HepG2 (cell line): ENCODE measurements at regions not wholly inside any gene's neighbourhood (a gene's known extent, or its start where the extent isn't known, plus 50 kb on each side); places are given as distances from the start of the nearest gene placed in this dataset.

ENCODE experiments used
- ATAC-seq: fragments of 200-7000 bp; cut with Tn5 transposase; 3 replicates; pipeline ENCODE4 v1.9.1; 2020; ENCODE audit warnings: mild to moderate bottlenecking, moderate library complexity
- BruUV-seq: library from RNA; stranded (reverse); fragments of 400-500 nt; replicated peaks from 2 replicates; lab custom pipeline; 2021; lab: Mats Ljungman, UMichigan
- CTCF ChIA-PET: fragments of 300-600 bp; formaldehyde crosslinking; extraction: SDS; loops from one replicate; lab custom pipeline; 2021; ENCODE audit warnings: low total read pairs, inconsistent platforms, low intra/inter-chr PET ratio; lab: Yijun Ruan, JAX
- POLR2A ChIA-PET: fragments of 350-600 bp; sonication (Branson Sonifier 250); formaldehyde crosslinking; loops from one replicate; lab custom pipeline; 2020; ENCODE audit warnings: antibody characterized with exemption, inconsistent platforms; lab: Yijun Ruan, JAX
- DNase-seq: peaks from one replicate; pipeline ENCODE4 v3.0.0-alpha.2; 2015; ENCODE audit warnings: low spot score
- FAIRE-seq: peaks from 3 replicates; lab custom pipeline; 2011; peaks lifted over from hg19 to GRCh38; lab: Jason Lieb, UNC
- H2AFZ ChIP-seq: one replicate; pipeline ENCODE4 v1.6.1; 2011; ENCODE audit warnings: low read length, inconsistent platforms
- H3K27ac ChIP-seq: fragments of 300-600 bp; 3 replicates; pipeline ENCODE4 v1.8.0; 2011; ENCODE audit warnings: mixed run types, mild to moderate bottlenecking, mixed read lengths, low read length, inconsistent platforms; ENCODE audit not compliant: insufficient read depth; ENCODE audit errors: extremely low read length
- H3K27me3 ChIP-seq, 2 experiments: fragments of 200-600 bp in 1 of 2; 2 replicates in 1 of 2; 3 replicates in 1 of 2; pipeline versions ENCODE4 v1.6.0 to v1.8.0; 2011; ENCODE audit warnings: low read length in 2 of 2, mild to moderate bottlenecking in 2 of 2, moderate library complexity in 2 of 2, inconsistent platforms in 1 of 2; ENCODE audit not compliant: insufficient read depth in 2 of 2, control insufficient read depth in 1 of 2
- H3K36me3 ChIP-seq, 2 experiments: fragments of 200-600 bp in 1 of 2; replicated peaks in 1 of 2; 2 replicates in 1 of 2; 3 replicates in 1 of 2; pipeline versions ENCODE4 v1.5.1 to v1.8.0; 2011; ENCODE audit warnings: low read length in 2 of 2, inconsistent platforms in 1 of 2; ENCODE audit not compliant: insufficient read depth in 2 of 2, control insufficient read depth in 1 of 2
- H3K4me1 ChIP-seq: 2 replicates; pipeline ENCODE4 v1.5.1; 2012; ENCODE audit warnings: low read length, inconsistent platforms; ENCODE audit not compliant: insufficient read depth
- H3K4me2 ChIP-seq: 2 replicates; pipeline ENCODE4 v1.6.0; 2011; ENCODE audit warnings: low read depth, low read length, inconsistent platforms
- H3K4me3 ChIP-seq, 3 experiments: fragments of 200-600 bp in 1 of 3; sonication (generic), shearing (Covaris generic) in 1 of 3; replicated peaks in 1 of 3; 2 replicates each; pipeline ENCODE4 v1.5.1; 2011 to 2016; ENCODE audit warnings: low read length in 3 of 3, inconsistent platforms in 2 of 3, low read depth in 2 of 3, mild to moderate bottlenecking in 2 of 3, control low read depth in 1 of 3, mixed read lengths in 1 of 3; ENCODE audit not compliant: insufficient read depth in 1 of 3
- H3K79me2 ChIP-seq: one replicate; pipeline ENCODE4 v1.6.1; 2011; ENCODE audit warnings: low read length, inconsistent platforms; ENCODE audit not compliant: insufficient read depth
- H3K9ac ChIP-seq: 2 replicates; pipeline ENCODE4 v1.6.0; 2011; ENCODE audit warnings: mild to moderate bottlenecking, low read depth, low read length, inconsistent platforms; ENCODE audit not compliant: insufficient read depth
- H3K9me3 ChIP-seq: 2 replicates; pipeline ENCODE4 v1.5.1; 2012; ENCODE audit warnings: mild to moderate bottlenecking, low read length
- H4K20me1 ChIP-seq: 2 replicates; pipeline ENCODE4 v1.6.0; 2011; ENCODE audit warnings: inconsistent platforms, mild to moderate bottlenecking, low read length, moderate library complexity; ENCODE audit not compliant: insufficient read depth
- ARNT ChIP-seq: fragments of 450-650 bp; IDR thresholded peaks from 2 replicates; pipeline ENCODE4 v1.6.1; 2017
- CENPX ChIP-seq: sonication (generic); formaldehyde crosslinking; IDR thresholded peaks from 2 replicates; pipeline ENCODE4 v1.9.0; 2021; ENCODE audit warnings: mild to moderate bottlenecking, missing genetic modification reagents, moderate library complexity
- HNF4A ChIP-seq: sonication (generic); formaldehyde crosslinking; IDR thresholded peaks from 2 replicates; pipeline ENCODE4 v1.4.0; 2020; ENCODE audit warnings: missing genetic modification reagents
- ISL2 ChIP-seq: sonication (generic); formaldehyde crosslinking; IDR thresholded peaks from 2 replicates; pipeline ENCODE4 v1.5.0; 2020; ENCODE audit warnings: missing genetic modification reagents
- KAT8 ChIP-seq: IDR thresholded peaks from 2 replicates; pipeline ENCODE4 v1.6.1; 2016; ENCODE audit warnings: missing genetic modification reagents, missing compliant biosample characterization
- KDM3A ChIP-seq: IDR thresholded peaks from 2 replicates; pipeline ENCODE4 v1.6.1; 2018; ENCODE audit warnings: low read depth, missing compliant biosample characterization
- MAFK ChIP-seq, 2 experiments: IDR thresholded peaks in 1 of 2; conservative IDR thresholded peaks in 1 of 2; 2 replicates each; pipeline ENCODE4 v1.6.1; 2011; ENCODE audit warnings: improper control_type of control experiment in 2 of 2, low read length in 2 of 2
- PAX8 ChIP-seq: sonication (generic); formaldehyde crosslinking; IDR thresholded peaks from 2 replicates; pipeline ENCODE4 v1.8.0; 2022; ENCODE audit warnings: mild to moderate bottlenecking, missing genetic modification reagents, borderline replicate concordance
- SPEN ChIP-seq: sonication (generic); formaldehyde crosslinking; IDR thresholded peaks from 2 replicates; pipeline ENCODE4 v1.5.1; 2020; ENCODE audit warnings: low read depth, mild to moderate bottlenecking, missing genetic modification reagents
- ZBTB38 ChIP-seq: sonication (generic); formaldehyde crosslinking; IDR thresholded peaks from 2 replicates; pipeline ENCODE4 v1.5.1; 2020; ENCODE audit warnings: mild to moderate bottlenecking, missing genetic modification reagents
- ZKSCAN8 ChIP-seq: IDR thresholded peaks from 2 replicates; pipeline ENCODE4 v1.6.1; 2016; ENCODE audit warnings: borderline replicate concordance, missing genetic modification reagents, missing compliant biosample characterization
- ZNF296 ChIP-seq: sonication (generic); formaldehyde crosslinking; conservative IDR thresholded peaks from 2 replicates; pipeline ENCODE4 v1.5.0; 2020; ENCODE audit warnings: mild to moderate bottlenecking, missing genetic modification reagents
- WGBS: methylation state at CpG from one replicate; pipeline ENCODE4 v1.1.6; 2017; ENCODE audit warnings: low lambda C conversion rate; 5-methylcytosine and 5-hydroxymethylcytosine counted together
- in situ Hi-C: cut with HindIII; loops from 2 replicates; pipeline ENCODE4 v1.10.0; 2017; ENCODE audit warnings: low pct_unique_long_range_greater_than_20kb; ENCODE audit not compliant: extremely low pct_ligation_motif_present
- intact Hi-C: fragments of 100-400 bp; cut with micrococcal nuclease; formaldehyde crosslinking; loops from one replicate; pipeline ENCODE4 v1.10.0; 2022; ENCODE audit not compliant: unreplicated experiment
- TF ChIP-seq, protein P1 (sequence below): sonication (generic); formaldehyde crosslinking; IDR thresholded peaks from 2 replicates; pipeline ENCODE4 v1.4.0; 2020; ENCODE audit warnings: mild to moderate bottlenecking, missing genetic modification reagents

- DNase-seq (no peak), ATAC-seq (peak; percentile 53), FAIRE-seq (no peak)
- H3K36me3 ChIP-seq: no peaks in the 10 kb centered on the region
- no peak overlapping the region for H3K4me2 ChIP-seq
- intact Hi-C loops: no loop called here
- no peak for TF ChIP-seq ZKSCAN8 (CRISPR knock-in tag)
- peak; percentile 10; the same call in 1 of the 2 replicates for TF ChIP-seq HNF4A
- ChIA-PET POLR2A (no interaction called here), CTCF (no interaction called here)
- H3K9me3 ChIP-seq: no peaks in the 10 kb centered on the region
- no TSS peak for BruUV-seq
- in situ Hi-C loops: no loop called here
- no peaks in the 10 kb centered on the region for H3K79me2 ChIP-seq
- no peaks in the 10 kb centered on the region for H3K4me1 ChIP-seq
- H3K4me3 ChIP-seq: no peak overlapping the region
- no peaks in the 10 kb centered on the region for H3K27me3 ChIP-seq
- H3K27ac ChIP-seq: no peak overlapping the region
- H4K20me1 ChIP-seq: no peaks in the 10 kb centered on the region
- H3K9ac ChIP-seq: no peak overlapping the region
- WGBS: 0% methylated on average over 1 of the region's 3 CpGs
- H2AFZ ChIP-seq: no peak overlapping the region
Observed at GRCh38 chr11:23022854-23023253, 162.6 kb upstream of the CCDC179 start.

DNA sequence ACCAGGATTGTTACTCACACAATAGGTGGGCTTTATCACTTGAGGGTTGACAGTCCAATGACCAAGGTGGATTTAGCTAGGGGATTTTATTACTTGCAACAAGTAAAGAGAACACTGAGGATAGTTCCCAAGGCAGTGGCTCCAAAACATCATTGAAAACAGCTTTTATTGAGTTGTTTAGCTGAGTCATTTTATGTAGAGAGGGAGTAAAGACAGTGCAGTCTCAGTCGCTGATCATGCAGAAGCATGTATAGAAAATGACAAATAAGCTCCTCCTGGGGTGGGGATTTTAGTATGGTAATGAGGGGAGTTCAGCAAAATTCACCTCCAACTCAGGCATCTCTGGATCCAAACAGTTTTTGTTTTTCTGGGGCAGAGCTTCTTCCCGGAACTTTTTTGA is 163.0 kb upstream of the CCDC179 start:
- no peak overlapping the region for H3K4me3 ChIP-seq
- in situ Hi-C loops: no loop called here
- H3K9ac ChIP-seq: no peak overlapping the region
- no peaks in the 10 kb centered on the region for H3K36me3 ChIP-seq
- 30% methylated on average over 2 of the region's 2 CpGs for WGBS
- no peaks in the 10 kb centered on the region for H3K4me1 ChIP-seq
- ChIA-PET POLR2A (no interaction called here), CTCF (no interaction called here)
- H3K27ac ChIP-seq: no peak overlapping the region
- no peaks in the 10 kb centered on the region for H4K20me1 ChIP-seq
- ATAC-seq (no peak), FAIRE-seq (no peak), DNase-seq (no peak)
- intact Hi-C loops: no loop called here
- H3K27me3 ChIP-seq: no peaks in the 10 kb centered on the region
- no peaks in the 10 kb centered on the region for H3K9me3 ChIP-seq
- TF ChIP-seq, protein P1, sequence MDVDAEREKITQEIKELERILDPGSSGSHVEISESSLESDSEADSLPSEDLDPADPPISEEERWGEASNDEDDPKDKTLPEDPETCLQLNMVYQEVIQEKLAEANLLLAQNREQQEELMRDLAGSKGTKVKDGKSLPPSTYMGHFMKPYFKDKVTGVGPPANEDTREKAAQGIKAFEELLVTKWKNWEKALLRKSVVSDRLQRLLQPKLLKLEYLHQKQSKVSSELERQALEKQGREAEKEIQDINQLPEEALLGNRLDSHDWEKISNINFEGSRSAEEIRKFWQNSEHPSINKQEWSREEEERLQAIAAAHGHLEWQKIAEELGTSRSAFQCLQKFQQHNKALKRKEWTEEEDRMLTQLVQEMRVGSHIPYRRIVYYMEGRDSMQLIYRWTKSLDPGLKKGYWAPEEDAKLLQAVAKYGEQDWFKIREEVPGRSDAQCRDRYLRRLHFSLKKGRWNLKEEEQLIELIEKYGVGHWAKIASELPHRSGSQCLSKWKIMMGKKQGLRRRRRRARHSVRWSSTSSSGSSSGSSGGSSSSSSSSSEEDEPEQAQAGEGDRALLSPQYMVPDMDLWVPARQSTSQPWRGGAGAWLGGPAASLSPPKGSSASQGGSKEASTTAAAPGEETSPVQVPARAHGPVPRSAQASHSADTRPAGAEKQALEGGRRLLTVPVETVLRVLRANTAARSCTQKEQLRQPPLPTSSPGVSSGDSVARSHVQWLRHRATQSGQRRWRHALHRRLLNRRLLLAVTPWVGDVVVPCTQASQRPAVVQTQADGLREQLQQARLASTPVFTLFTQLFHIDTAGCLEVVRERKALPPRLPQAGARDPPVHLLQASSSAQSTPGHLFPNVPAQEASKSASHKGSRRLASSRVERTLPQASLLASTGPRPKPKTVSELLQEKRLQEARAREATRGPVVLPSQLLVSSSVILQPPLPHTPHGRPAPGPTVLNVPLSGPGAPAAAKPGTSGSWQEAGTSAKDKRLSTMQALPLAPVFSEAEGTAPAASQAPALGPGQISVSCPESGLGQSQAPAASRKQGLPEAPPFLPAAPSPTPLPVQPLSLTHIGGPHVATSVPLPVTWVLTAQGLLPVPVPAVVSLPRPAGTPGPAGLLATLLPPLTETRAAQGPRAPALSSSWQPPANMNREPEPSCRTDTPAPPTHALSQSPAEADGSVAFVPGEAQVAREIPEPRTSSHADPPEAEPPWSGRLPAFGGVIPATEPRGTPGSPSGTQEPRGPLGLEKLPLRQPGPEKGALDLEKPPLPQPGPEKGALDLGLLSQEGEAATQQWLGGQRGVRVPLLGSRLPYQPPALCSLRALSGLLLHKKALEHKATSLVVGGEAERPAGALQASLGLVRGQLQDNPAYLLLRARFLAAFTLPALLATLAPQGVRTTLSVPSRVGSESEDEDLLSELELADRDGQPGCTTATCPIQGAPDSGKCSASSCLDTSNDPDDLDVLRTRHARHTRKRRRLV (CRISPR knock-in tag): no peak
- no peak for TF ChIP-seq ARNT
- no peak for TF ChIP-seq CENPX (CRISPR knock-in tag)
- TF ChIP-seq ZNF296 (CRISPR knock-in tag): no peak
- TF ChIP-seq PAX8: no peak
- no peak for TF ChIP-seq SPEN
- no peak for TF ChIP-seq KAT8 (CRISPR knock-in tag)
- TF ChIP-seq KDM3A (CRISPR knock-in tag): no peak
- no peak for TF ChIP-seq ISL2
- TF ChIP-seq MAFK (conservative IDR thresholded peaks at IDR 0.05 in 1 of 2, IDR thresholded peaks at IDR 0.05 in 1 of 2; ENCODE audit: low read length in 2 of 2): no peak
- no peak for TF ChIP-seq ZBTB38 (CRISPR knock-in tag)
- no TSS peak for BruUV-seq
- H3K4me2 ChIP-seq: no peak overlapping the region
- H3K79me2 ChIP-seq: no peaks in the 10 kb centered on the region
- no peak overlapping the region for H2AFZ ChIP-seq
